ENCODE measurements at regions not wholly inside any gene's neighbourhood (a gene's known extent, or its start where the extent isn't known, plus 50 kb on each side); places are given as distances from the start of the nearest gene placed in this dataset.

DNA sequence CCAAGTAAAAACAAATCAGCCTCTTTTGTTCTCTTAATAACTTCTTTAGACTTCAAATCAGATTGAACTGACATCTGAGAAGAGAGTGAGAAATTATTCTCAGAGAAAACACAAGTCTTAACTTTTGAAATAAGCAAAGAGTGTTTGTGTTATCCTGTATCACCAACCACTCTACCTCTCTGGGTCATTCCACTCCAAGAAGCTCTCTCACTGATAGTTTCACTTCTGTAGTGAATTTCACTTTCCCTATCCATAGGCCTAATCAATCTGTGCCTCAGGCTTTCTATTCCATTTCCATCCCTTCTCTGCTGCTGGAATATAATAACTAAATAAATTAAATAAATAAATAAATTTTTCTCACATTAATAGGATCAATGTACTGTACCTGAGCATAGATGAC, 235.0 kb downstream of the HTR1B start:
- H3K9ac ChIP-seq (ENCODE audit: low read length): no peak overlapping the region
- no peak overlapping the region for H3K4me3 ChIP-seq (replicated peaks in 1 of 2; ENCODE audit: low read depth in 1 of 2, low read length in 2 of 2)
- ChIA-PET POLR2A (no interaction called here), CTCF (no interaction called here), RAD21 (ENCODE audit: low non-redundant PET in 1 of 2, low total read pairs in 2 of 2, uncharacterized antibody in 2 of 2, unreplicated experiment in 2 of 2) (no interaction called here)
- intact Hi-C loops (cut with micrococcal nuclease): no loop called here
- no peaks in the 10 kb centered on the region for H3K9me3 ChIP-seq (ENCODE audit: control insufficient read depth in 1 of 2, insufficient read depth in 1 of 2, low read depth in 1 of 2, low read length in 2 of 2)
- H3K27me3 ChIP-seq (ENCODE audit: insufficient read depth, low read length): no peaks in the 10 kb centered on the region
- no peak for ATAC-seq
- no peak for DNase-seq (ENCODE audit: low read depth, low spot score)
- no peak overlapping the region for H2AFZ ChIP-seq (ENCODE audit: low read depth, low read length, poor library complexity, severe bottlenecking)
- no peak overlapping the region for H3K4me2 ChIP-seq (ENCODE audit: low read length)
- H3K79me2 ChIP-seq (ENCODE audit: insufficient read depth, low read length): no peaks in the 10 kb centered on the region
- H3K9me2 ChIP-seq (ENCODE audit: insufficient read depth): no peaks in the 10 kb centered on the region
- peaks cover 0 to 6% of the 10 kb centered on the region in 2 experiments; a peak in 2 of 4 replicates for H3K4me1 ChIP-seq (ENCODE audit: control insufficient read depth in 1 of 2, insufficient read depth in 2 of 2, low read length in 2 of 2)
- H3K27ac ChIP-seq (ENCODE audit: low read depth, low read length): no peak overlapping the region
- no peaks in the 10 kb centered on the region for H3K36me3 ChIP-seq (ENCODE audit: control insufficient read depth in 1 of 2, insufficient read depth in 2 of 2, low read length in 2 of 2)
- no peaks in the 10 kb centered on the region for H4K20me1 ChIP-seq (ENCODE audit: insufficient read depth)
- no TSS peak for BruUV-seq (replicated peaks)
- TF ChIP-seq, protein P1, sequence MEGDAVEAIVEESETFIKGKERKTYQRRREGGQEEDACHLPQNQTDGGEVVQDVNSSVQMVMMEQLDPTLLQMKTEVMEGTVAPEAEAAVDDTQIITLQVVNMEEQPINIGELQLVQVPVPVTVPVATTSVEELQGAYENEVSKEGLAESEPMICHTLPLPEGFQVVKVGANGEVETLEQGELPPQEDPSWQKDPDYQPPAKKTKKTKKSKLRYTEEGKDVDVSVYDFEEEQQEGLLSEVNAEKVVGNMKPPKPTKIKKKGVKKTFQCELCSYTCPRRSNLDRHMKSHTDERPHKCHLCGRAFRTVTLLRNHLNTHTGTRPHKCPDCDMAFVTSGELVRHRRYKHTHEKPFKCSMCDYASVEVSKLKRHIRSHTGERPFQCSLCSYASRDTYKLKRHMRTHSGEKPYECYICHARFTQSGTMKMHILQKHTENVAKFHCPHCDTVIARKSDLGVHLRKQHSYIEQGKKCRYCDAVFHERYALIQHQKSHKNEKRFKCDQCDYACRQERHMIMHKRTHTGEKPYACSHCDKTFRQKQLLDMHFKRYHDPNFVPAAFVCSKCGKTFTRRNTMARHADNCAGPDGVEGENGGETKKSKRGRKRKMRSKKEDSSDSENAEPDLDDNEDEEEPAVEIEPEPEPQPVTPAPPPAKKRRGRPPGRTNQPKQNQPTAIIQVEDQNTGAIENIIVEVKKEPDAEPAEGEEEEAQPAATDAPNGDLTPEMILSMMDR (IDR thresholded peaks at IDR 0.05 in 2 of 3, conservative IDR thresholded peaks at IDR 0.05 in 1 of 3; ENCODE audit: borderline replicate concordance in 1 of 3, insufficient read depth in 1 of 3, low read depth in 2 of 3, low read length in 2 of 3): no peak
- TF ChIP-seq SRF (IDR thresholded peaks at IDR 0.05; ENCODE audit: low read depth) (no peak), ELF1 (IDR thresholded peaks at IDR 0.05; ENCODE audit: borderline replicate concordance, low read depth) (no peak), ZFX (IDR thresholded peaks at IDR 0.05) (no peak)
- TF ChIP-seq, protein P2, sequence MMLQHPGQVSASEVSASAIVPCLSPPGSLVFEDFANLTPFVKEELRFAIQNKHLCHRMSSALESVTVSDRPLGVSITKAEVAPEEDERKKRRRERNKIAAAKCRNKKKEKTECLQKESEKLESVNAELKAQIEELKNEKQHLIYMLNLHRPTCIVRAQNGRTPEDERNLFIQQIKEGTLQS (IDR thresholded peaks at IDR 0.05): no peak

DNA sequence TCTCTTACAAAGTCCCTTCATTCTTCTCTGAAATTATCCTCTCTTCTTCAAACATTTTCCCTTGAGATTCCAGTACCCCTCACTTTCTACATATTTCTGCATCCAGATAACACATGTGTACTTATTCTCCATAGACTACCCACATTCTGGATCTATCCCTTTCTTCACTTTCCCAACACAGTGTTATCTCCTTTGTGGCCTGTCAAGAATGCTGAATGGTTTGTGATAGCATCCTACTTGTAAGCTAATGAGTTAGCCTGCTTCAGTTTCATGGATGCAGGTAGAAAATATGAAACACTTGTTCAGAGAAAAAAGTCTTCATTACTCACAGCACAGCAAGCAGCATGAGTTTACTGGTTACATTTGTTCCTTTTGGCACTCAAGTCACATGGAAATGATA, 245.4 kb downstream of the HTR1B start:
- ATAC-seq: no peak
- ChIA-PET RAD21 (ENCODE audit: low non-redundant PET in 1 of 2, low total read pairs in 2 of 2, uncharacterized antibody in 2 of 2, unreplicated experiment in 2 of 2) (no interaction called here), CTCF (no interaction called here), POLR2A (no interaction called here)
- Histone ChIP-seq H3K36me3 (ENCODE audit: control insufficient read depth in 1 of 2, insufficient read depth in 2 of 2, low read length in 2 of 2) (no peaks in the 10 kb centered on the region), H3K4me2 (ENCODE audit: low read length) (no peak overlapping the region), H3K4me1 (ENCODE audit: control insufficient read depth in 1 of 2, insufficient read depth in 2 of 2, low read length in 2 of 2) (no peaks in the 10 kb centered on the region), H3K4me3 (replicated peaks in 1 of 2; ENCODE audit: low read depth in 1 of 2, low read length in 2 of 2) (no peak overlapping the region), H4K20me1 (ENCODE audit: insufficient read depth) (no peaks in the 10 kb centered on the region), H2AFZ (ENCODE audit: low read depth, low read length, poor library complexity, severe bottlenecking) (no peak overlapping the region), H3K27ac (ENCODE audit: low read depth, low read length) (no peak overlapping the region), H3K79me2 (ENCODE audit: insufficient read depth, low read length) (no peaks in the 10 kb centered on the region), H3K9me2 (ENCODE audit: insufficient read depth) (no peaks in the 10 kb centered on the region), H3K9me3 (ENCODE audit: control insufficient read depth in 1 of 2, insufficient read depth in 1 of 2, low read depth in 1 of 2, low read length in 2 of 2) (no peaks in the 10 kb centered on the region), H3K27me3 (ENCODE audit: insufficient read depth, low read length) (no peaks in the 10 kb centered on the region), H3K9ac (ENCODE audit: low read length) (no peak overlapping the region)
- TF ChIP-seq EGR1 (IDR thresholded peaks at IDR 0.05; ENCODE audit: low read depth) (no peak), EZH2phosphoT487 (IDR thresholded peaks at IDR 0.05; ENCODE audit: borderline replicate concordance) (no peak), ZFX (IDR thresholded peaks at IDR 0.05) (no peak), POLR2AphosphoS5 (IDR thresholded peaks at IDR 0.05; ENCODE audit: low read depth, low read length) (no peak), CEBPB (IDR thresholded peaks at IDR 0.05; ENCODE audit: low read depth) (no peak), JUND (IDR thresholded peaks at IDR 0.05) (no peak), FOSL1 (IDR thresholded peaks at IDR 0.05; ENCODE audit: low read depth) (no peak), POLR2A (IDR thresholded peaks at IDR 0.05; ENCODE audit: borderline replicate concordance, extremely low read depth, insufficient read depth, insufficient read length) (no peak)
- TF ChIP-seq, protein P3, sequence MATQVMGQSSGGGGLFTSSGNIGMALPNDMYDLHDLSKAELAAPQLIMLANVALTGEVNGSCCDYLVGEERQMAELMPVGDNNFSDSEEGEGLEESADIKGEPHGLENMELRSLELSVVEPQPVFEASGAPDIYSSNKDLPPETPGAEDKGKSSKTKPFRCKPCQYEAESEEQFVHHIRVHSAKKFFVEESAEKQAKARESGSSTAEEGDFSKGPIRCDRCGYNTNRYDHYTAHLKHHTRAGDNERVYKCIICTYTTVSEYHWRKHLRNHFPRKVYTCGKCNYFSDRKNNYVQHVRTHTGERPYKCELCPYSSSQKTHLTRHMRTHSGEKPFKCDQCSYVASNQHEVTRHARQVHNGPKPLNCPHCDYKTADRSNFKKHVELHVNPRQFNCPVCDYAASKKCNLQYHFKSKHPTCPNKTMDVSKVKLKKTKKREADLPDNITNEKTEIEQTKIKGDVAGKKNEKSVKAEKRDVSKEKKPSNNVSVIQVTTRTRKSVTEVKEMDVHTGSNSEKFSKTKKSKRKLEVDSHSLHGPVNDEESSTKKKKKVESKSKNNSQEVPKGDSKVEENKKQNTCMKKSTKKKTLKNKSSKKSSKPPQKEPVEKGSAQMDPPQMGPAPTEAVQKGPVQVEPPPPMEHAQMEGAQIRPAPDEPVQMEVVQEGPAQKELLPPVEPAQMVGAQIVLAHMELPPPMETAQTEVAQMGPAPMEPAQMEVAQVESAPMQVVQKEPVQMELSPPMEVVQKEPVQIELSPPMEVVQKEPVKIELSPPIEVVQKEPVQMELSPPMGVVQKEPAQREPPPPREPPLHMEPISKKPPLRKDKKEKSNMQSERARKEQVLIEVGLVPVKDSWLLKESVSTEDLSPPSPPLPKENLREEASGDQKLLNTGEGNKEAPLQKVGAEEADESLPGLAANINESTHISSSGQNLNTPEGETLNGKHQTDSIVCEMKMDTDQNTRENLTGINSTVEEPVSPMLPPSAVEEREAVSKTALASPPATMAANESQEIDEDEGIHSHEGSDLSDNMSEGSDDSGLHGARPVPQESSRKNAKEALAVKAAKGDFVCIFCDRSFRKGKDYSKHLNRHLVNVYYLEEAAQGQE (IDR thresholded peaks at IDR 0.05; ENCODE audit: low read depth): no peak
- TF ChIP-seq, protein P4, sequence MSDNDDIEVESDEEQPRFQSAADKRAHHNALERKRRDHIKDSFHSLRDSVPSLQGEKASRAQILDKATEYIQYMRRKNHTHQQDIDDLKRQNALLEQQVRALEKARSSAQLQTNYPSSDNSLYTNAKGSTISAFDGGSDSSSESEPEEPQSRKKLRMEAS (IDR thresholded peaks at IDR 0.05): no peak
- DNase-seq (ENCODE audit: low read depth, low spot score): no peak
- intact Hi-C loops (cut with micrococcal nuclease): no loop called here
- no TSS peak for BruUV-seq (replicated peaks)
